Smooth muscle cell (in vitro differentiated cells): ENCODE measurements at regions not wholly inside any gene's neighbourhood (a gene's known extent, or its start where the extent isn't known, plus 50 kb on each side); places are given as distances from the start of the nearest gene placed in this dataset.
"Not testable (repeated sequence)": the region's sequence is repeated elsewhere in the genome, so short reads cannot be mapped to it uniquely, and the experiment has no call there.

Experiments
- DNase-seq: peaks from one replicate; lab custom pipeline; 2025; ENCODE audit not compliant: unreplicated experiment; lab: John Stamatoyannopoulos, UW
- H2AFZ ChIP-seq: fragments of 200-600 bp; sonication (generic); 2 replicates; pipeline ENCODE4 v1.6.0; 2016; ENCODE audit warnings: antibody characterized with exemption, low read depth, mild to moderate bottlenecking
- H3F3A ChIP-seq: fragments of 200-600 bp; sonication (generic); 2 replicates; pipeline ENCODE4 v1.6.0; 2017; ENCODE audit warnings: antibody characterized with exemption, low read depth
- H3K27ac ChIP-seq: fragments of 200-600 bp; sonication (generic); 2 replicates; pipeline ENCODE4 v1.5.1; 2016; ENCODE audit warnings: low read depth, mild to moderate bottlenecking
- H3K27me3 ChIP-seq: fragments of 200-600 bp; sonication (generic); 2 replicates; pipeline ENCODE4 v1.6.1; 2016; ENCODE audit warnings: low read depth, mild to moderate bottlenecking
- H3K36me3 ChIP-seq: fragments of 200-600 bp; sonication (generic); 2 replicates; pipeline ENCODE4 v1.5.1; 2016; ENCODE audit warnings: low read depth
- H3K4me1 ChIP-seq: fragments of 200-600 bp; sonication (generic); 2 replicates; pipeline ENCODE4 v1.5.1; 2016; ENCODE audit warnings: low read depth
- H3K4me2 ChIP-seq: fragments of 200-600 bp; sonication (generic); 2 replicates; pipeline ENCODE4 v1.6.0; 2016; ENCODE audit warnings: mild to moderate bottlenecking
- H3K4me3 ChIP-seq: fragments of 200-600 bp; sonication (generic); 2 replicates; pipeline ENCODE4 v1.5.1; 2016; ENCODE audit warnings: mild to moderate bottlenecking
- H3K79me2 ChIP-seq: fragments of 200-600 bp; sonication (generic); 2 replicates; pipeline ENCODE4 v1.6.0; 2016; ENCODE audit warnings: low read depth, mild to moderate bottlenecking
- H3K9ac ChIP-seq: fragments of 200-600 bp; sonication (generic); 2 replicates; pipeline ENCODE4 v1.6.0; 2016; ENCODE audit warnings: low read depth
- H3K9me3 ChIP-seq: fragments of 200-600 bp; sonication (generic); replicated peaks from 2 replicates; pipeline ENCODE4 v1.5.1; 2016; ENCODE audit warnings: low read depth
- H4K20me1 ChIP-seq: fragments of 200-600 bp; sonication (generic); 2 replicates; pipeline ENCODE4 v1.6.0; 2016; ENCODE audit warnings: low read depth
- CTCF ChIP-seq: fragments of 200-600 bp; sonication (generic); IDR thresholded peaks from 2 replicates; pipeline ENCODE4 v1.5.1; 2017; ENCODE audit warnings: borderline replicate concordance, mild to moderate bottlenecking, antibody characterized with exemption; ENCODE audit not compliant: insufficient read depth, poor library complexity, severe bottlenecking
- WGBS: methylation state at CpG from one replicate; pipeline ENCODE4 v1.1.7; 2016; ENCODE audit warnings: low lambda C conversion rate; 5-methylcytosine and 5-hydroxymethylcytosine counted together

GRCh38 chr7:56206420-56206819, 90.2 kb upstream of the NUPR2 start:
- no peak overlapping the region for H3K4me3 ChIP-seq
- H3K36me3 ChIP-seq: no peaks in the 10 kb centered on the region
- no peaks in the 10 kb centered on the region for H3K4me1 ChIP-seq
- no peaks in the 10 kb centered on the region for H3F3A ChIP-seq
- no peak for TF ChIP-seq CTCF
- no peak overlapping the region for H2AFZ ChIP-seq
- no peak overlapping the region for H3K27ac ChIP-seq
- no peaks in the 10 kb centered on the region for H4K20me1 ChIP-seq
- peaks cover 3% of the 10 kb centered on the region for H3K9me3 ChIP-seq
- no peak overlapping the region for H3K4me2 ChIP-seq
- H3K9ac ChIP-seq: no peak overlapping the region
- whole genome bisulfite sequencing: 24% methylated on average over 1 of the region's 1 CpG
- no peaks in the 10 kb centered on the region for H3K27me3 ChIP-seq
- DNase-seq: no peak
- no peaks in the 10 kb centered on the region for H3K79me2 ChIP-seq

GRCh38 chr7:56199639-56200038, 83.4 kb upstream of the NUPR2 start:
- DNase-seq: no peak
- no peak overlapping the region for H3K4me2 ChIP-seq

GRCh38 chr7:56196195-56196594, 80.0 kb upstream of the NUPR2 start:
- 67% methylated on average over 8 of the region's 8 CpGs for WGBS
- not testable (repeated sequence) for H3K27me3 ChIP-seq, H3F3A ChIP-seq, H3K36me3 ChIP-seq, H3K9ac ChIP-seq, H3K4me1 ChIP-seq, H4K20me1 ChIP-seq, H3K4me3 ChIP-seq, H3K4me2 ChIP-seq, H3K79me2 ChIP-seq, H2AFZ ChIP-seq, H3K27ac ChIP-seq, DNase-seq, H3K9me3 ChIP-seq

More at GRCh38 chr7:56199639-56200038, 83.4 kb upstream of the NUPR2 start:
- Histone ChIP-seq H3F3A (no peaks in the 10 kb centered on the region), H3K9me3 (peaks cover 3% of the 10 kb centered on the region), H4K20me1 (no peaks in the 10 kb centered on the region), H2AFZ (no peak overlapping the region), H3K79me2 (no peaks in the 10 kb centered on the region), H3K4me3 (no peak overlapping the region), H3K27ac (no peak overlapping the region), H3K4me1 (no peaks in the 10 kb centered on the region), H3K9ac (no peak overlapping the region), H3K36me3 (no peaks in the 10 kb centered on the region), H3K27me3 (no peaks in the 10 kb centered on the region)
- no peak for TF ChIP-seq CTCF
- WGBS: 71% methylated on average over 4 of the region's 4 CpGs

- no peak overlapping the region for H2AFZ ChIP-seq
- no peaks in the 10 kb centered on the region for H3K79me2 ChIP-seq
- H3K27ac ChIP-seq: no peak overlapping the region
- H3K4me1 ChIP-seq: no peaks in the 10 kb centered on the region
- no peaks in the 10 kb centered on the region for H4K20me1 ChIP-seq
- no peaks in the 10 kb centered on the region for H3F3A ChIP-seq
- peaks cover under 1% of the 10 kb centered on the region for H3K9me3 ChIP-seq
- H3K36me3 ChIP-seq: no peaks in the 10 kb centered on the region
- WGBS: 6% methylated on average over 1 of the region's 1 CpG
- H3K9ac ChIP-seq: no peak overlapping the region
- no peak overlapping the region for H3K4me3 ChIP-seq
- H3K4me2 ChIP-seq: no peak overlapping the region
- no peak for DNase-seq
- H3K27me3 ChIP-seq: no peaks in the 10 kb centered on the region
- TF ChIP-seq CTCF: no peak
These were observed 72.7 kb upstream of the NUPR2 start for GRCh38 chr7:56188823-56189346.
